ENCODE measurements at regions not wholly inside any gene's neighbourhood (a gene's known extent, or its start where the extent isn't known, plus 50 kb on each side); places are given as distances from the start of the nearest gene placed in this dataset.

- Histone ChIP-seq H3K4me3 (no peak overlapping the region), H3K27ac (no peak overlapping the region)
Observed at GRCh38 chr5:124274949-124275348, 471.5 kb downstream of the ZNF608 start.

GRCh38 chr5:124264499-124264898 is 481.9 kb downstream of the ZNF608 start:
- Histone ChIP-seq H3K27ac (no peak overlapping the region), H3K4me3 (no peak overlapping the region)

- Histone ChIP-seq H3K4me3 (no peak overlapping the region), H3K27ac (no peak overlapping the region)
Observed at GRCh38 chr5:124263680-124264491, 482.6 kb downstream of the ZNF608 start.

GRCh38 chr5:124262991-124263571 is 483.4 kb downstream of the ZNF608 start:
- H3K4me3 ChIP-seq, result no peak overlapping the region
- H3K27ac ChIP-seq, result no peak overlapping the region

- Histone ChIP-seq H3K4me3 (no peak overlapping the region), H3K27ac (no peak overlapping the region)
Observed at GRCh38 chr5:124262470-124262869, 484.0 kb downstream of the ZNF608 start.

- no peak overlapping the region for H3K27ac ChIP-seq
- H3K4me3 ChIP-seq, result no peak overlapping the region
Observed at GRCh38 chr5:124261848-124262247, 484.6 kb downstream of the ZNF608 start.

- no peak overlapping the region for H3K4me3 ChIP-seq
Observed at GRCh38 chr5:124260921-124261515, 485.4 kb downstream of the ZNF608 start.

GRCh38 chr5:124259017-124259416 is 487.4 kb downstream of the ZNF608 start:
- H3K27ac ChIP-seq, result no peak overlapping the region
- H3K4me3 ChIP-seq, result no peak overlapping the region

More at GRCh38 chr5:124260921-124261515, 485.4 kb downstream of the ZNF608 start:
- H3K27ac ChIP-seq, result no peak overlapping the region

- H3K27ac ChIP-seq, result no peak overlapping the region
- no peak overlapping the region for H3K4me3 ChIP-seq
Observed at GRCh38 chr5:124257048-124257447, 489.4 kb downstream of the ZNF608 start.

- Histone ChIP-seq H3K4me3 (no peak overlapping the region), H3K27ac (no peak overlapping the region)
Observed at GRCh38 chr5:124253203-124253810, 493.1 kb downstream of the ZNF608 start.

GRCh38 chr5:124252747-124253146 is 493.7 kb downstream of the ZNF608 start:
- no peak overlapping the region for H3K27ac ChIP-seq
- H3K4me3 ChIP-seq, result no peak overlapping the region

GRCh38 chr5:124252191-124252638 is 494.2 kb downstream of the ZNF608 start:
- Histone ChIP-seq H3K27ac (no peak overlapping the region), H3K4me3 (no peak overlapping the region)

- no peak overlapping the region for H3K27ac ChIP-seq
- H3K4me3 ChIP-seq, result no peak overlapping the region
Observed at GRCh38 chr5:124245276-124245675, 501.2 kb downstream of the ZNF608 start.

GRCh38 chr5:124240732-124241131 is 505.7 kb downstream of the ZNF608 start:
- Histone ChIP-seq H3K4me3 (no peak overlapping the region), H3K27ac (no peak overlapping the region)

GRCh38 chr5:124239572-124239971 is 506.9 kb downstream of the ZNF608 start:
- no peak overlapping the region for H3K4me3 ChIP-seq

GRCh38 chr5:124238350-124238749 is 508.1 kb downstream of the ZNF608 start:
- Histone ChIP-seq H3K27ac (no peak overlapping the region), H3K4me3 (no peak overlapping the region)

More at GRCh38 chr5:124239572-124239971, 506.9 kb downstream of the ZNF608 start:
- no peak overlapping the region for H3K27ac ChIP-seq

- H3K4me3 ChIP-seq, result no peak overlapping the region
- H3K27ac ChIP-seq, result no peak overlapping the region
Observed at GRCh38 chr5:124237206-124237695, 509.2 kb downstream of the ZNF608 start.

- no peak overlapping the region for H3K27ac ChIP-seq
- no peak overlapping the region for H3K4me3 ChIP-seq
Observed at GRCh38 chr5:124236361-124237205, 509.9 kb downstream of the ZNF608 start.

GRCh38 chr5:124235576-124235975 is 510.9 kb downstream of the ZNF608 start:
- Histone ChIP-seq H3K4me3 (no peak overlapping the region), H3K27ac (no peak overlapping the region)

Measured in skin epidermis (tissue), 12 donors.